ENCODE measurements at regions not wholly inside any gene's neighbourhood (a gene's known extent, or its start where the extent isn't known, plus 50 kb on each side); places are given as distances from the start of the nearest gene placed in this dataset.
A peak's percentile ranks its signal among the peaks of the same experiment; 100 is the strongest.
"Not testable (repeated sequence)": the region's sequence is repeated elsewhere in the genome, so short reads cannot be mapped to it uniquely, and the experiment has no call there.

DNA sequence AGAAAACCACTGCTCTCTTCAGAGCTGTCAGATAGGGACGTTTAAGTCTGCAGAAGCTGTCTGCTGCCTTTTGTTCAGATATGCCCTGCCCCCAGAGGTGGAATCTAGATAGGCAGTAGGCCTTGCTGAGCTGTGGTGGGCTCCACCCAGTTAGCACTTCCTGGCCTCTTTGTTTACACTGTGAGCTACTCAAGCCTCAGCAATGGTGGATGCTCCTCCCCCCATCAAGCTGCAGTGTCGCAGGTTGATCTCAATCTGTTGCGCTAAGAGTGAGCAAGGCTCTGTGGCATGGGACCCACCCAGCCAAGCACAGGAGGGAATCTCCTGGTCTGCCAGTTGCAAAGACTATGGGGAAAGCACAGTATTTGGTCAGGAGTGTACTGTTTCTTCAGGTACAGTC, 59.2 kb upstream of the ZNF641 start:
- DNase-seq: not testable (repeated sequence)

DNA sequence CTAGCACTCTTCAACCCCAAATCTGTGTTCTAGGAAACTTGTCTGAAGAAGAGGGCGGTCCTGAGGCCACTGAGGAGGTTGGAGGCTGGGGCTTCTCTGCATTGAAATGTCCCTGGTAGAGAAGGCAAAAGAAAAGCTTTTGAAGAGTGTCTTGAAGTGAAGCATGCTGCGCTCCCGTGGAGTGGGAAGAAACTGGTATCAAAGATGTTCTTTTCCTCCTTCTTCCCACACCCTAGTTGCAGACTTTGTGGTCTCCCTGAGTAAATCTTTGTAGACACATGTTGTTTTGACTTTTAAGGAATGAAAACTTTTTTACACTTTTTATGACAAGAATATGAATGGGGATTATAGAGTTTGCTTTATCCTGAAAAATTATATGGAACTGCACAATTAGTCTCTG, 59.0 kb upstream of the ANP32D start:
- DNase-seq: no peak

DNA sequence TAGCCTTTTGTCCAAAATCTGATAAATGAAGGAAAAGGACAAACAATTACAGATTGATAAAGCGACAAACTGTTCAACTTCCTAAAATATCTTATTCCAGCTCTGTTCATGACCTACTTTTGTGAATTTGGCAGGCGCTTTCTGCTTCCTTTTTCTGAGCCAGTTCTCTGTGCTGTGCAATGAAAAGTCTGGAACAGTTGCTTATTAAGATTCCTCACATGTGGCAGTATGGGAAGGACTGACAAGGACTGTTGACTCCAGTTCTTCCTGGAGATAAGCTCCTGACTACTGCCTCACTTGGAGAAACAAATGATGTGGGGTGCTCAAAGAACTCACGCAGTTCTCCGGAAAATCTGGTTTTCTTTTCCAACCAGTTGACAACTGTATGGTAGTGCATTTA, 58.3 kb upstream of the ANP32D start:
- DNase-seq: peak; percentile 33

DNA sequence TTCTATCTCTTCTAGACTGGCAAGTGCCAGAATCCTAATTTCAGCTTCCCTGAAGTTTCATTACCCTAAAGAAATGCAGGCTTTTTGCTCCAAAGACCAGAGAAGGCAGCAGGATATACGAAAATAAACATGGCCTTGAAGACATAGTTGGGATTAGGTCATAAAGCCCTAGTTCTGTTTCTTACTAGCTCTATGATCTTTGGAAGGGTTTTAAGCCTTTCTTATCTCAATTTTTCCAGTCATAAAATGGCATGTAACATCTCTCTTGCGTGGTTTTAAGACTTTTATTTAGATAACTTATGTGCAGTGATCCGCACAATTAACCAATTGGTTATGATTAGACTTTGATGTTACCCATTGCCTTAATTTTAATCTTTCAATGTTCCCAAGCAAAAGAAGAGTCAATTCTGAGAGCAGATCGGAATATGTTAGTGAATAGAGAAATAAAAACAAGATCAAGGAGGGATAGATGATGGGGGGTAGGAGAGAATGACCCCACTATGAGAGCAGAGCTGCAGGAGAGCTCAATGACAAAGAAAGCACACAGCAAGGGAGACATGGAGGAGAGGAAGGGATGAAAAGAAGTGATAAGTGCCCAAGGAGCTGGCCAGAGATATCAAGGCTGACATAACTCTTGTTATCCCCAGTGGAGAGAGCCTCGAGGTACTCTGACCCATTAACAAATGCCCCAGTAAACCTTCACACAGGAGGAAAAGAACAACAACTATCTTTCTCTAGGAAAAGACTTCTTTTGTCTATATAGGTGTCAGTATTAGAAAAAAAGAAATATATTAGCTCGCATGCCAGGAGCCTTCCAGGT, 53.0 kb upstream of the ANP32D start:
- no peak for DNase-seq

DNA sequence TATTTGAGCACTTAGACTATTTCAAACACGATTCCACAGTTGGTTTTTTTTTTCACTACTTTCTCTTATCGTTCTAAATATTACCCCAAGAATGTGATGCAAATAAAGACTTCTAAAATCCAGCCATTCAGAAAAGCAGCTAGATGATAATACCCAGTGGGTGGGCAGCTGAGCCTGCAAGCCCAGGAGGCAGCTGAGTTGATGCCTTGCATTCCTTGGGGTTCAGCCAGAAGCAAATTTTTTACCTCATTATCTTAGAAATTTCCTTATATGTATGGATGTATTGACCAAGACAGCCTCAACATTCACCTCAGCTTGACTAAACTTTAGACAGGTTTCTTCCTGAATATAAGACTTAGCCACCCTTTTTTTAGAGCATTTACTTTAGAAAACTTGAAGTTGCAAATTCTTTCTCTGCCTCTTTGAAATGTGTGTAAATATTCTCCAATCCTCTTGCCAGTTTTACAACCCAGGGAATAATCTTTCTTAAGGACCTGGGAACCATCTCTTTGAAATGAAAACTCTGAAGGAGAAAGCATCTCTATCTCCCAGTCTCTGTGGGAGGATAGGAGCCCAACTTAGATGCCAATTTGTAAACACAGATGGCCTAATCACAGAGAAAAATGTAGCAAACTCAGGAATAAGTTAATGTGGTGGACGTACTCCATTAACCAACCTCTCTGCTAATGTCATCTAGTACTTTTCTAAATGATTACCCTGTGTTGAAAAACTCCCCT, 52.2 kb upstream of the ANP32D start:
- no peak for DNase-seq

DNA sequence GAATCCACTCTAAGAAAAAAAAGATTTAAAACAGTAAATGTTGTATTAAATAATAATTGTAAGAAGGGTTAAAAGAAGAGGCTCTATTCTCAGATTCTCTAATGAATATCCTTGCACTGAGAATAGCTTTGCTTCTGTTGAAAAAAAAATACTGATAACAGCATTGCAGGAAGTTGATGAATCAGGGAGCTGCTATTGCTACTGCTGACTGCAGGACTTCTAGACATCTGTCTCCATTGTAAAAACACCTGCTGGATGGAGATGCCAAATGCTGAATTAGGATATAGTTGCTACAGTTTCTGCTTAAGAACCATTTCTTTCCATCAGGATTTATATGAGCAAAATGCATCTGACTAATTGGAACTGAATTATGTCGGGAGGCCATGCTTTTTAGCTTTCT, 50.3 kb upstream of the ANP32D start:
- DNase-seq: no peak
